ENCODE measurements at regions not wholly inside any gene's neighbourhood (a gene's known extent, or its start where the extent isn't known, plus 50 kb on each side); places are given as distances from the start of the nearest gene placed in this dataset.

- Histone ChIP-seq H3K4me3 (ENCODE audit: insufficient read depth, low read depth, low read length) (no peak overlapping the region), H2BK5ac (ENCODE audit: low read depth, low read length, poor library complexity, severe bottlenecking) (no peak overlapping the region), H3K9me3 (ENCODE audit: control insufficient read depth, insufficient read depth, low read length) (no peaks in the 10 kb centered on the region), H3K79me1 (ENCODE audit: low read depth in 1 of 2, low read length in 2 of 2) (no peaks in the 10 kb centered on the region), H2BK120ac (ENCODE audit: low read depth, low read length) (no peak overlapping the region), H2AFZ (replicated peaks; ENCODE audit: low read length, poor library complexity) (no peak overlapping the region), H3K14ac (replicated peaks; ENCODE audit: low read depth, low read length) (no peak overlapping the region), H3K9me1 (ENCODE audit: insufficient read depth, low read length) (no peaks in the 10 kb centered on the region), H3K9ac (ENCODE audit: low read depth, low read length) (no peak overlapping the region), H2AK9ac (replicated peaks; ENCODE audit: low read depth, low read length, poor library complexity) (no peak overlapping the region), H4K5ac (ENCODE audit: low read depth, low read length) (no peak overlapping the region), H2BK15ac (ENCODE audit: low read depth, low read length) (no peak overlapping the region), H4K8ac (ENCODE audit: low read depth in 2 of 2, low read length in 2 of 2) (no peak overlapping the region), H3K56ac (ENCODE audit: extremely low read depth, insufficient read depth, low read length) (no peak overlapping the region), H3K4ac (ENCODE audit: low read depth, low read length) (no peak overlapping the region), H3K27me3 (ENCODE audit: control insufficient read depth, insufficient read depth, low read length) (no peaks in the 10 kb centered on the region), H4K91ac (ENCODE audit: insufficient read depth, low read depth, low read length) (no peak overlapping the region), H3K18ac (ENCODE audit: low read depth, low read length) (no peak overlapping the region), H2BK20ac (ENCODE audit: low read depth, low read length) (no peak overlapping the region), H2AK5ac (ENCODE audit: low read depth, low read length) (no peak overlapping the region), H4K20me1 (ENCODE audit: insufficient read depth, low read length) (no peaks in the 10 kb centered on the region), H3K23ac (ENCODE audit: low read depth, low read length) (no peak overlapping the region), H3K36me3 (ENCODE audit: control insufficient read depth, insufficient read depth, low read length) (no peaks in the 10 kb centered on the region), H3K4me1 (ENCODE audit: control insufficient read depth, insufficient read depth, low read length) (no peaks in the 10 kb centered on the region), H3K27ac (ENCODE audit: insufficient read depth, low read length) (no peak overlapping the region), H3K4me2 (ENCODE audit: low read depth, low read length) (no peak overlapping the region)
- dilution Hi-C loops (cut with HindIII; ENCODE audit: low sequenced_read_pairs, unreplicated experiment), result no loop called here
- no peak for DNase-seq
- no peak for ATAC-seq (ENCODE audit: low read depth)
- in situ Hi-C loops (cut with MboI; ENCODE audit: low sequenced_read_pairs), result no loop called here
- no peak for TF ChIP-seq POLR2A (IDR thresholded peaks at IDR 0.05; ENCODE audit: low read depth, low read length)
- TF ChIP-seq USF2 (IDR thresholded peaks at IDR 0.05; ENCODE audit: low read depth, low read length), result no peak
- TF ChIP-seq CEBPB (IDR thresholded peaks at IDR 0.05; ENCODE audit: low read depth, low read length), result no peak
- no peak for TF ChIP-seq RAD21 (IDR thresholded peaks at IDR 0.05; ENCODE audit: low read length)
- no CpG with 5 or more reads among the region's 1 CpG for WGBS, 2 experiments (ENCODE audit: extremely low coverage in 2 of 2, insufficient read length in 1 of 2)
- ChIA-PET POLR2A (ENCODE audit: unreplicated experiment) (no interaction called here), CTCF (no interaction called here)
- no TSS peak for BruUV-seq (replicated peaks)
- intact Hi-C loops (cut with micrococcal nuclease), result no loop called here
These were observed 303.4 kb downstream of the ISL1 start for GRCh38 chr5:51686622-51687021.
